ENCODE measurements at regions not wholly inside any gene's neighbourhood (a gene's known extent, or its start where the extent isn't known, plus 50 kb on each side); places are given as distances from the start of the nearest gene placed in this dataset.

DNA sequence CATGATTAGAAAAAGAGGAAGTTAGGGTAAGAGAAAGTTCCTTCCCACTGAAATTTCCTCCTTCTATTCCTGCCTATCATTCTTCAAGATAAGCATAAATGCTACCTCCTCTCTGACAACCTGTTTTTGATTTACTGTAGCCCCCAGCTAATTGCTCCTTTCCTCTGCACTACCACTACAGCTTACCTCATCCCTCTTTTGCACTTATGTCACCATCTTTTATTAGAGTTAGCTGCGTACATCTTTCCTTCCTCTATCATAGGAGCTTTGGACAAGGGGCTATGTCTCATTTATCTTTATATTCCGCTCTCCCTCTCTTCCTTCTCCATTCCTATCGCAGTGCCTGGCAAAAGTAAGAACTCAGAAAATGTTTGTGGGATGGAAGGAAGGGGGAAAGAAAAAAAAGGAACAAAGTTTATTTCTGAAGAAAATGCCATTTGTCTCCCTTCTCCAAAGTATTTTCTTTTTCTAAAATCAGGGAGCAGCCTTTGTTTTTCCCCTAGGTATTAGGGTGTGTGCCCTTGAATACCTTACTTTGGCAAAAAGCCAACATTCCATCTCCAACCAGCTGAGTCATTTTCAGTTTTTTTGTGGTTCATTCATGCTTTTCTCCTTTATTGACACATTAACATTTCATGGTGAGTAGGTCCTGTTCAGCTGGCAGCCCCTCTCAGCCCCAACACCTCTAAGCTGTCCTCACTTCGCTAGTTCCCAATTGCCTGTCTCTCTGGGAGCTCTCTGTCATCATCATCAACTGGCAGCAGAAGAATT is 87.6 kb upstream of the SOX2 start:
- Histone ChIP-seq H3K79me2 (replicated peaks; ENCODE audit: insufficient read depth, low read length) (peaks cover 8% of the 10 kb centered on the region), H3K4me3 (ENCODE audit: low read length) (no peak overlapping the region), H3K27me3 (ENCODE audit: insufficient read depth, low read depth, low read length) (no peaks in the 10 kb centered on the region), H3K9me2 (ENCODE audit: insufficient read depth, low read length) (no peaks in the 10 kb centered on the region), H4K20me1 (ENCODE audit: insufficient read depth) (no peaks in the 10 kb centered on the region), H3K9ac (ENCODE audit: low read length) (no peak overlapping the region), H3K36me3 (ENCODE audit: insufficient read depth, low read length) (no peaks in the 10 kb centered on the region), H3K9me3 (ENCODE audit: low read length) (no peaks in the 10 kb centered on the region), H2AFZ (ENCODE audit: low read depth, low read length) (no peak overlapping the region), H3F3A (ENCODE audit: insufficient read depth, low read length, poor library complexity, severe bottlenecking) (no peaks in the 10 kb centered on the region), H3K4me2 (ENCODE audit: low read length) (no peak overlapping the region), H3K27ac (ENCODE audit: low read length) (no peak overlapping the region)
- TF ChIP-seq EP300 (conservative IDR thresholded peaks at IDR 0.05; ENCODE audit: poor library complexity, severe bottlenecking) (no peak), POLR2AphosphoS5 (IDR thresholded peaks at IDR 0.05) (no peak), RAD21 (conservative IDR thresholded peaks at IDR 0.05) (no peak), SMC3 (conservative IDR thresholded peaks at IDR 0.05; ENCODE audit: poor library complexity) (no peak), TAF1 (IDR thresholded peaks at IDR 0.05; ENCODE audit: low read depth) (no peak), EZH2 (IDR thresholded peaks at IDR 0.05; ENCODE audit: borderline replicate concordance, insufficient read depth, low read length, poor library complexity, severe bottlenecking) (no peak), MXI1 (conservative IDR thresholded peaks at IDR 0.05; ENCODE audit: poor library complexity, severe bottlenecking) (no peak)
- TF ChIP-seq, protein P1, sequence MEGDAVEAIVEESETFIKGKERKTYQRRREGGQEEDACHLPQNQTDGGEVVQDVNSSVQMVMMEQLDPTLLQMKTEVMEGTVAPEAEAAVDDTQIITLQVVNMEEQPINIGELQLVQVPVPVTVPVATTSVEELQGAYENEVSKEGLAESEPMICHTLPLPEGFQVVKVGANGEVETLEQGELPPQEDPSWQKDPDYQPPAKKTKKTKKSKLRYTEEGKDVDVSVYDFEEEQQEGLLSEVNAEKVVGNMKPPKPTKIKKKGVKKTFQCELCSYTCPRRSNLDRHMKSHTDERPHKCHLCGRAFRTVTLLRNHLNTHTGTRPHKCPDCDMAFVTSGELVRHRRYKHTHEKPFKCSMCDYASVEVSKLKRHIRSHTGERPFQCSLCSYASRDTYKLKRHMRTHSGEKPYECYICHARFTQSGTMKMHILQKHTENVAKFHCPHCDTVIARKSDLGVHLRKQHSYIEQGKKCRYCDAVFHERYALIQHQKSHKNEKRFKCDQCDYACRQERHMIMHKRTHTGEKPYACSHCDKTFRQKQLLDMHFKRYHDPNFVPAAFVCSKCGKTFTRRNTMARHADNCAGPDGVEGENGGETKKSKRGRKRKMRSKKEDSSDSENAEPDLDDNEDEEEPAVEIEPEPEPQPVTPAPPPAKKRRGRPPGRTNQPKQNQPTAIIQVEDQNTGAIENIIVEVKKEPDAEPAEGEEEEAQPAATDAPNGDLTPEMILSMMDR (IDR thresholded peaks at IDR 0.05; ENCODE audit: poor library complexity, severe bottlenecking), result no peak
- TF ChIP-seq, protein P2, sequence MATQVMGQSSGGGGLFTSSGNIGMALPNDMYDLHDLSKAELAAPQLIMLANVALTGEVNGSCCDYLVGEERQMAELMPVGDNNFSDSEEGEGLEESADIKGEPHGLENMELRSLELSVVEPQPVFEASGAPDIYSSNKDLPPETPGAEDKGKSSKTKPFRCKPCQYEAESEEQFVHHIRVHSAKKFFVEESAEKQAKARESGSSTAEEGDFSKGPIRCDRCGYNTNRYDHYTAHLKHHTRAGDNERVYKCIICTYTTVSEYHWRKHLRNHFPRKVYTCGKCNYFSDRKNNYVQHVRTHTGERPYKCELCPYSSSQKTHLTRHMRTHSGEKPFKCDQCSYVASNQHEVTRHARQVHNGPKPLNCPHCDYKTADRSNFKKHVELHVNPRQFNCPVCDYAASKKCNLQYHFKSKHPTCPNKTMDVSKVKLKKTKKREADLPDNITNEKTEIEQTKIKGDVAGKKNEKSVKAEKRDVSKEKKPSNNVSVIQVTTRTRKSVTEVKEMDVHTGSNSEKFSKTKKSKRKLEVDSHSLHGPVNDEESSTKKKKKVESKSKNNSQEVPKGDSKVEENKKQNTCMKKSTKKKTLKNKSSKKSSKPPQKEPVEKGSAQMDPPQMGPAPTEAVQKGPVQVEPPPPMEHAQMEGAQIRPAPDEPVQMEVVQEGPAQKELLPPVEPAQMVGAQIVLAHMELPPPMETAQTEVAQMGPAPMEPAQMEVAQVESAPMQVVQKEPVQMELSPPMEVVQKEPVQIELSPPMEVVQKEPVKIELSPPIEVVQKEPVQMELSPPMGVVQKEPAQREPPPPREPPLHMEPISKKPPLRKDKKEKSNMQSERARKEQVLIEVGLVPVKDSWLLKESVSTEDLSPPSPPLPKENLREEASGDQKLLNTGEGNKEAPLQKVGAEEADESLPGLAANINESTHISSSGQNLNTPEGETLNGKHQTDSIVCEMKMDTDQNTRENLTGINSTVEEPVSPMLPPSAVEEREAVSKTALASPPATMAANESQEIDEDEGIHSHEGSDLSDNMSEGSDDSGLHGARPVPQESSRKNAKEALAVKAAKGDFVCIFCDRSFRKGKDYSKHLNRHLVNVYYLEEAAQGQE (IDR thresholded peaks at IDR 0.05; ENCODE audit: borderline replicate concordance), result no peak

DNA sequence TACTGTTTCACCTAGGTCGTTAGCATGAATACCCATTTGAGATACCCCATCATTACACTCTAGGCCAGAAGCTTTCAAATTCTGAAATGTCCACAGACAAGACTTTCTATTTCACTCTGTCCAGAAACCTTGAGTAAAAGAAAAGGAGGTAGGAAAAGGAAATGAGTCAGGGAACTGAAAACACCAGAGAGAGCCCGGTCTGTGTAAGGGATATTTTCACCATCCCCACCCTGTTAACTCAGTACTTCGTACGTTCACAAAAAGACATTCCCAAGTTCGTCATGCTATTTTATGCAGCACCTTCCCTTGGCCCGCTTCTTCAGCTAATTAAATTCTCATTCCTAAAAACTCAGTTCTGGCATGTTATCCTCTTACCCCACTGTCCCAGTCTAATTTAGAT is 89.4 kb upstream of the SOX2 start:
- Histone ChIP-seq H3K4me2 (ENCODE audit: low read length) (no peak overlapping the region), H3K36me3 (ENCODE audit: insufficient read depth, low read length) (no peaks in the 10 kb centered on the region), H3K27ac (ENCODE audit: low read length) (no peak overlapping the region), H3K79me2 (replicated peaks; ENCODE audit: insufficient read depth, low read length) (peaks cover 9% of the 10 kb centered on the region), H4K20me1 (ENCODE audit: insufficient read depth) (no peaks in the 10 kb centered on the region), H3K9ac (ENCODE audit: low read length) (no peak overlapping the region), H2AFZ (ENCODE audit: low read depth, low read length) (no peak overlapping the region), H3K4me3 (ENCODE audit: low read length) (no peak overlapping the region), H3F3A (ENCODE audit: insufficient read depth, low read length, poor library complexity, severe bottlenecking) (no peaks in the 10 kb centered on the region), H3K27me3 (ENCODE audit: insufficient read depth, low read depth, low read length) (no peaks in the 10 kb centered on the region), H3K9me2 (ENCODE audit: insufficient read depth, low read length) (no peaks in the 10 kb centered on the region), H3K9me3 (ENCODE audit: low read length) (no peaks in the 10 kb centered on the region)
- TF ChIP-seq EP300 (conservative IDR thresholded peaks at IDR 0.05; ENCODE audit: poor library complexity, severe bottlenecking), result no peak
- TF ChIP-seq, protein P2 (IDR thresholded peaks at IDR 0.05; ENCODE audit: borderline replicate concordance), result no peak
- TF ChIP-seq TAF1 (IDR thresholded peaks at IDR 0.05; ENCODE audit: low read depth), result no peak
- no peak for TF ChIP-seq RAD21 (conservative IDR thresholded peaks at IDR 0.05)
- no peak for TF ChIP-seq POLR2AphosphoS5 (IDR thresholded peaks at IDR 0.05)

Measured in neural cell (in vitro differentiated cells).